ENCODE measurements at regions not wholly inside any gene's neighbourhood (a gene's known extent, or its start where the extent isn't known, plus 50 kb on each side); places are given as distances from the start of the nearest gene placed in this dataset.
"Not testable (repeated sequence)": the region's sequence is repeated elsewhere in the genome, so short reads cannot be mapped to it uniquely, and the experiment has no call there.

DNA sequence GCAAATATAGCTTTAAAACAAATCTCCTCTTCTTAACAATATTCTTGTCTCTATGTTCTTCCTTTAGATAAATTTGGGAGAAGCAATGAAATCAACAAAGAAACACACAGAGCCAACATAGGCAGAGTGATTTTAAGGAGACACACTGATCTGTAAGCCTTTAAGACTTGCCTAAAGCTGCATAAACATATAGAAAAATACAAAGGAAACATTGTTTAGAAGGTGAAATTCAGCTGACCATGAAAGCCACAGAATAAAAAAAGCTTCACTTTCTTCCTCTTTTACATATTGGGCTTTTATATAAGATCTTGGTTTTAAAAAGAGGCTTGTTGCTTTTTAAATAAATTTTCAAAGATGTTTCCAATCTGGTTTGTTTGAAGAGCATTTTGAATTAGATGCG is 1277.5 kb downstream of the EFNA5 start:
- Histone ChIP-seq H3K4me3 (ENCODE audit: low read depth, low read length, poor library complexity, severe bottlenecking) (no peak overlapping the region), H3K9me3 (ENCODE audit: low read depth, low read length, poor library complexity, severe bottlenecking) (no peaks in the 10 kb centered on the region), H3K27ac (ENCODE audit: low read depth, low read length, poor library complexity, severe bottlenecking) (no peak overlapping the region), H3K4me1 (ENCODE audit: insufficient read depth, low read length, poor library complexity, severe bottlenecking) (no peaks in the 10 kb centered on the region), H3K36me3 (ENCODE audit: insufficient read depth, low read length, poor library complexity, severe bottlenecking) (no peaks in the 10 kb centered on the region), H3K27me3 (replicated peaks; ENCODE audit: insufficient read depth, low read depth, low read length, poor library complexity) (no peaks in the 10 kb centered on the region)
- BruUV-seq (replicated peaks), result no TSS peak
- POLR2A ChIA-PET (ENCODE audit: low non-redundant PET), result no interaction called here
- DNase-seq (ENCODE audit: low spot score), result no peak
- intact Hi-C loops (cut with micrococcal nuclease; ENCODE audit: unreplicated experiment), result no loop called here
- CTCF ChIA-PET, result no interaction called here
- no peak for TF ChIP-seq EZH2 (IDR thresholded peaks at IDR 0.05; ENCODE audit: borderline replicate concordance, low read depth, low read length, poor library complexity, severe bottlenecking)
- TF ChIP-seq, protein P1, sequence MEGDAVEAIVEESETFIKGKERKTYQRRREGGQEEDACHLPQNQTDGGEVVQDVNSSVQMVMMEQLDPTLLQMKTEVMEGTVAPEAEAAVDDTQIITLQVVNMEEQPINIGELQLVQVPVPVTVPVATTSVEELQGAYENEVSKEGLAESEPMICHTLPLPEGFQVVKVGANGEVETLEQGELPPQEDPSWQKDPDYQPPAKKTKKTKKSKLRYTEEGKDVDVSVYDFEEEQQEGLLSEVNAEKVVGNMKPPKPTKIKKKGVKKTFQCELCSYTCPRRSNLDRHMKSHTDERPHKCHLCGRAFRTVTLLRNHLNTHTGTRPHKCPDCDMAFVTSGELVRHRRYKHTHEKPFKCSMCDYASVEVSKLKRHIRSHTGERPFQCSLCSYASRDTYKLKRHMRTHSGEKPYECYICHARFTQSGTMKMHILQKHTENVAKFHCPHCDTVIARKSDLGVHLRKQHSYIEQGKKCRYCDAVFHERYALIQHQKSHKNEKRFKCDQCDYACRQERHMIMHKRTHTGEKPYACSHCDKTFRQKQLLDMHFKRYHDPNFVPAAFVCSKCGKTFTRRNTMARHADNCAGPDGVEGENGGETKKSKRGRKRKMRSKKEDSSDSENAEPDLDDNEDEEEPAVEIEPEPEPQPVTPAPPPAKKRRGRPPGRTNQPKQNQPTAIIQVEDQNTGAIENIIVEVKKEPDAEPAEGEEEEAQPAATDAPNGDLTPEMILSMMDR (conservative IDR thresholded peaks at IDR 0.05; ENCODE audit: low read depth, low read length), result no peak

DNA sequence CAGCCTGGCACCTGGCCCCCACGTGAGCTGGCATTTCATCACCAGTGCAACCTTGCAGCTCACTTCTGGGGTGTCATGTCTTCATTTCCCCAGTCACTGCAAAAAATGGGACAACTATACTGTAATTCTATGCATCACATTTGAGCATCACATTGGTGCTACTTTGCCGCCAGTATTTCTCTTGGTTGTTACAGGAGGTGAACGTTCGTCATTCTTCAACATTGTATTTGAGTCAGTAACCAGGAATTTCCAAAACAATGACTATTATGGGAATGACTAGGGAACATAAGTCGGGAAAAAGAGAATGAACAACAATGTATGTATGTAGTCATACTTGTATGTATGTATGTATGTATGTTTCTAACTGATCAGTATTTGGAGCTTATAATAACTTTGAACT is 1278.0 kb downstream of the EFNA5 start:
- H3K9me3 ChIP-seq (ENCODE audit: low read depth, low read length, poor library complexity, severe bottlenecking), result no peaks in the 10 kb centered on the region
- ChIA-PET CTCF (no interaction called here), POLR2A (ENCODE audit: low non-redundant PET) (no interaction called here)
- DNase-seq (ENCODE audit: low spot score), result no peak
- no TSS peak for BruUV-seq (replicated peaks)
- no peaks in the 10 kb centered on the region for H3K27me3 ChIP-seq (replicated peaks; ENCODE audit: insufficient read depth, low read depth, low read length, poor library complexity)
- no peak overlapping the region for H3K27ac ChIP-seq (ENCODE audit: low read depth, low read length, poor library complexity, severe bottlenecking)
- TF ChIP-seq, protein P1 (conservative IDR thresholded peaks at IDR 0.05; ENCODE audit: low read depth, low read length), result no peak
- no peak for TF ChIP-seq EZH2 (IDR thresholded peaks at IDR 0.05; ENCODE audit: borderline replicate concordance, low read depth, low read length, poor library complexity, severe bottlenecking)
- intact Hi-C loops (cut with micrococcal nuclease; ENCODE audit: unreplicated experiment), result no loop called here
- no peak overlapping the region for H3K4me3 ChIP-seq (ENCODE audit: low read depth, low read length, poor library complexity, severe bottlenecking)
- no peaks in the 10 kb centered on the region for H3K4me1 ChIP-seq (ENCODE audit: insufficient read depth, low read length, poor library complexity, severe bottlenecking)
- no peaks in the 10 kb centered on the region for H3K36me3 ChIP-seq (ENCODE audit: insufficient read depth, low read length, poor library complexity, severe bottlenecking)

DNA sequence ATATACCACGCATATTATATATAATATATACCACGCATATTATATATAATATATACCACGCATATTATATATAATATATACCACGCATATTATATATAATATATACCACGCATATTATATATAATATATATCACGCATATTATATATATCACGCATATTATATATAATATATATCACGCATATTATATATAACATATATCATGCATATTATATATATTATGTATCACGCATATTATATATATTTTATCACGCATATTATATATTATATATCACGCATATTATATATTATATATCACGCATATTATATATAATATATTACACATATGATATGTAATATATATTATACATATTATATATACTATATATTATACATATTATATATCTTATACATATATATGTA is 1283.0 kb downstream of the EFNA5 start:
- H3K4me1 ChIP-seq (ENCODE audit: insufficient read depth, low read length, poor library complexity, severe bottlenecking); POLR2A ChIA-PET (ENCODE audit: low non-redundant PET): not testable (repeated sequence)

DNA sequence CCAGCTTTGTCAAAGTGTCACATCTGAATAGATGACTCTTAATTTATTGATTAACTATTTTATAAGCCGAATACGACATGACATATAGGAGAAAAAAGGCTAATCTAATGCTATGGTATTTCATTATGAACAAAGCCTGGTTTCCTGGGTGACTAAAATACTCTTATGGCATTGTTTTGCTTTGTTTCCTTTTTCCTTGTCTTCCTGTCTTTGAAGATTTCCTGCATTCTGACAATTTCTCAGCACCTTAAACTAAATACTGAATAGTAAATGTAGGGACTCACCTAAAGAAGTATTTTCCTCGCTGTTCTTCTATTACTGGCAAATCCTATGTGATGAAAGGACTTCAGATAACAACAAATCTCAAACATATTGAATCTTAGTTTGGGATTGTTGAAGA is 1284.5 kb downstream of the EFNA5 start:
- DNase-seq (ENCODE audit: low spot score), result no peak
- no peak overlapping the region for H3K4me3 ChIP-seq (ENCODE audit: low read depth, low read length, poor library complexity, severe bottlenecking)
- BruUV-seq (replicated peaks), result no TSS peak
- H3K27me3 ChIP-seq (replicated peaks; ENCODE audit: insufficient read depth, low read depth, low read length, poor library complexity), result no peaks in the 10 kb centered on the region
- TF ChIP-seq, protein P1 (conservative IDR thresholded peaks at IDR 0.05; ENCODE audit: low read depth, low read length), result no peak
- TF ChIP-seq EZH2 (IDR thresholded peaks at IDR 0.05; ENCODE audit: borderline replicate concordance, low read depth, low read length, poor library complexity, severe bottlenecking), result no peak
- intact Hi-C loops (cut with micrococcal nuclease; ENCODE audit: unreplicated experiment), result no loop called here
- no peak overlapping the region for H3K27ac ChIP-seq (ENCODE audit: low read depth, low read length, poor library complexity, severe bottlenecking)
- no peaks in the 10 kb centered on the region for H3K9me3 ChIP-seq (ENCODE audit: low read depth, low read length, poor library complexity, severe bottlenecking)
- no peaks in the 10 kb centered on the region for H3K4me1 ChIP-seq (ENCODE audit: insufficient read depth, low read length, poor library complexity, severe bottlenecking)
- CTCF ChIA-PET, result no interaction called here
- no peaks in the 10 kb centered on the region for H3K36me3 ChIP-seq (ENCODE audit: insufficient read depth, low read length, poor library complexity, severe bottlenecking)
- POLR2A ChIA-PET (ENCODE audit: low non-redundant PET), result no interaction called here

More for the DNA sequence above, 1283.0 kb downstream of the EFNA5 start:
- H3K27me3 ChIP-seq (replicated peaks; ENCODE audit: insufficient read depth, low read depth, low read length, poor library complexity); intact Hi-C loops (cut with micrococcal nuclease; ENCODE audit: unreplicated experiment); H3K36me3 ChIP-seq (ENCODE audit: insufficient read depth, low read length, poor library complexity, severe bottlenecking); DNase-seq (ENCODE audit: low spot score); BruUV-seq (replicated peaks); CTCF ChIA-PET; H3K9me3 ChIP-seq (ENCODE audit: low read depth, low read length, poor library complexity, severe bottlenecking); H3K4me3 ChIP-seq (ENCODE audit: low read depth, low read length, poor library complexity, severe bottlenecking); H3K27ac ChIP-seq (ENCODE audit: low read depth, low read length, poor library complexity, severe bottlenecking): not testable (repeated sequence)

Measured in A673 (cell line).